Fibroblast of pulmonary artery (primary cell): ENCODE measurements at regions not wholly inside any gene's neighbourhood (a gene's known extent, or its start where the extent isn't known, plus 50 kb on each side); places are given as distances from the start of the nearest gene placed in this dataset.
"Not testable (repeated sequence)": the region's sequence is repeated elsewhere in the genome, so short reads cannot be mapped to it uniquely, and the experiment has no call there.

Source experiments
- DNase-seq: peaks from one replicate; pipeline ENCODE4 v3.0.0-alpha.2; 2010; ENCODE audit warnings: low read depth
- H3K4me3 ChIP-seq: replicated peaks from 2 replicates; pipeline ENCODE4 v1.5.1; 2011; ENCODE audit warnings: low read depth, mild to moderate bottlenecking, control low read depth, low read length, moderate library complexity
- TF ChIP-seq, protein P1 (sequence below): IDR thresholded peaks from 2 replicates; pipeline ENCODE4 v1.5.1; 2011; ENCODE audit warnings: mild to moderate bottlenecking, control low read depth, low read length, inconsistent platforms; ENCODE audit errors: missing control alignments

DNA sequence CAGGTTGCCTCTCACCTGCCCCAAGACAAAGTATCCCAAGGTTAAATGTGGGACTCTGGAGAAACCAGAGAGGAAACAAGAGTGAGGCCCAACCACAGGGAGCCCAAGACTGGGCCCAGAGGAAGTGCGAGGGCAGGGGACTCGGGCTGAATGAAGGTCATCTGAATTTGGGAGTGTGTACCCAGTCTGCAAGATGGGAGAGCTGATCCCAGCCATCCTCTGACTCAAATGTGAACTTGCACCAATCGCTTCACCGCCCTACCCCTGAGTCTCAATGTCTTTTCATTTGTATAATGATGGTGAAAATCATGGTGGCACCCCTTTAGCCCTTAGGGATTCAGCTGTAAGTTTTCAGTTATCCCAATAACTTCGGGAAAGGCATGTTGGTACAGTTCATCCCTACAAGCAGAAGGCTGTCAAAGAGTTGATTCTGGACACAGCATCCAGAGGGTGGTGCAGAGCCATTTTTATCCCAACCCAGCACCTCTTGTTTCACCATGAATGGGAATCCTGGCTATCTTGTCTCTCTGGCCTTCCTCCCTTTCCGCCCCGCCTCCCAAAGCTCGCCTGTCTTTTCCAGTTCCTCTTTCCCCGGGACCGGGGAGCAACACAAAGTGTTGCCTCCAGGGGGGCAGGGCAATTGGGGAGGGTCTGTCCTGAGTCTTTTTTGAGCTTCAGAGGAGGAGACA lies 123.4 kb downstream of the NUFIP1 start:
- TF ChIP-seq, protein P1, sequence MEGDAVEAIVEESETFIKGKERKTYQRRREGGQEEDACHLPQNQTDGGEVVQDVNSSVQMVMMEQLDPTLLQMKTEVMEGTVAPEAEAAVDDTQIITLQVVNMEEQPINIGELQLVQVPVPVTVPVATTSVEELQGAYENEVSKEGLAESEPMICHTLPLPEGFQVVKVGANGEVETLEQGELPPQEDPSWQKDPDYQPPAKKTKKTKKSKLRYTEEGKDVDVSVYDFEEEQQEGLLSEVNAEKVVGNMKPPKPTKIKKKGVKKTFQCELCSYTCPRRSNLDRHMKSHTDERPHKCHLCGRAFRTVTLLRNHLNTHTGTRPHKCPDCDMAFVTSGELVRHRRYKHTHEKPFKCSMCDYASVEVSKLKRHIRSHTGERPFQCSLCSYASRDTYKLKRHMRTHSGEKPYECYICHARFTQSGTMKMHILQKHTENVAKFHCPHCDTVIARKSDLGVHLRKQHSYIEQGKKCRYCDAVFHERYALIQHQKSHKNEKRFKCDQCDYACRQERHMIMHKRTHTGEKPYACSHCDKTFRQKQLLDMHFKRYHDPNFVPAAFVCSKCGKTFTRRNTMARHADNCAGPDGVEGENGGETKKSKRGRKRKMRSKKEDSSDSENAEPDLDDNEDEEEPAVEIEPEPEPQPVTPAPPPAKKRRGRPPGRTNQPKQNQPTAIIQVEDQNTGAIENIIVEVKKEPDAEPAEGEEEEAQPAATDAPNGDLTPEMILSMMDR: no peak
- DNase-seq: no peak
- no peak overlapping the region for H3K4me3 ChIP-seq

DNA sequence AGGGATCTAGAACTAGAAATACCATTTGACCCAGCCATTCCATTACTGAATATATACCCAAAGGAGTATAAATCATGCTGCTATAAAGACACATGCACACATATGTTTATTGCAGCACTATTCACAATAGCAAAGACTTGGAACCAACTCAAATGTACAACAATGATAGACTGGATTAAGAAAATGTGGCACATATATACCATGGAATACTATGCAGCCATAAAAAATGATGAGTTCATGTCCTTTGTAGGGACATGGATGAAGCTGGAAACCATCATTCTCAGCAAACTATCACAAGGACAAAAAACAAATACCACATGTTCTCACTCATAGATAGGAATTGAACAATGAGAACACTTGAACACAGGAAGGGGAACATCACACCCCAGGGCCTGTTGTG lies 125.6 kb downstream of the NUFIP1 start:
- not testable (repeated sequence) for DNase-seq, H3K4me3 ChIP-seq

DNA sequence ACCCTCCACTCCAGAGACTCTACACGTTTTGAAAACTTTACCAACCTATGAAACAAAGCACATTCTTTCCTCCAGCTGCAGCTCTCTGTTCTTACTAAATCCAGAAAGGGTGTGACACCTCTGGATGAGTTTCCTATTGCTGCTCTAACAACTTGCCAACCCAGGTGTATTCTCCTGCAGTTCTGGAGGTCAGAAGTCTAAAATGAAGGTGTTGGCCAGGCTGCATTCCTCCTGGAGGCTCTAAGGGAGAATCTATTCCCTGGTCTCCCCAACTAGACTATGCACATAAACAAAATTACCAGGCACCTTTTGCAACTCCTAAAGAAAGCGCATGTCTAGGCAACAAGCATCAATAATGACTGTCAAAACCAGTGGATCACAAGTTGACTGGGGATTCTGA lies 128.8 kb downstream of the NUFIP1 start:
- TF ChIP-seq, protein P1: no peak
- no peak for DNase-seq
- no peak overlapping the region for H3K4me3 ChIP-seq

DNA sequence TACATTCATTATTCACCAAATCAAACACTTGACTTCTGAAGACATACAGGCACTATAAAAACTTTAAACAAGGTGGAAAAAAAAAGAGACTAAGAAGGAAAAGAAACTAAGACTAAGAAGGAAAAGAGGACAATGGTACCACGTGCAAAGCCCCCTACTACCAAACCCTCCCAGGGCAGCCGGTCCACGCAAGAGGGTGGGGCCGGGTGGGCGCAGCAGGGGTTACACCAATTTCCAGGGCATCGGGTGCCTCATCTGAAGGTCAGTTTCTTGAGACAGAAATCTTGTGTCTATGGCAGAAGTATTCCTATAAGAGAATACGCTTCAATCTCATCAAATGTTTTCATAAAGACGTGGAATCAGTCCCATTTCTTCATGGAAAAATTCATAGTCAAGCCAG lies 131.5 kb downstream of the NUFIP1 start:
- DNase-seq: no peak
- TF ChIP-seq, protein P1: no peak
- H3K4me3 ChIP-seq: no peak overlapping the region

DNA sequence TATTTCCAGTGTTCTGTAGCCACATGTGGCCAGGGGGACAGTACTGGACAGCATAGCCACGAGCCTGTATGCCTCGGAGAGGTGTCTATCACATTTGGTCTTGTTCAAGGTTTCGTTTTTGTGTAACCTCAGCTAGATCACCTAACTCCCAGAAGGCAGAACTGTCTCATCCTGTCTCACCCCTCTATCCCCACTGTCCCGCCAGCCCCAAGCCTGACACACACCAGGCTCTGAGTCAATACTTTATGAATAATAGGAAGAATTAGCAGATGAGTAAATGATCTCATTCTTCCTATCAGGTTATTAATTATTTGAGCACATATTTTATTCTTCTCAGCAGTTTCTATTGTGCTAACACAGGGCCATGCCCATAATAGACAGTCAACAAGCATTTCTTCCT lies 132.2 kb downstream of the NUFIP1 start:
- DNase-seq: no peak
- TF ChIP-seq, protein P1: no peak
- H3K4me3 ChIP-seq: no peak overlapping the region

DNA sequence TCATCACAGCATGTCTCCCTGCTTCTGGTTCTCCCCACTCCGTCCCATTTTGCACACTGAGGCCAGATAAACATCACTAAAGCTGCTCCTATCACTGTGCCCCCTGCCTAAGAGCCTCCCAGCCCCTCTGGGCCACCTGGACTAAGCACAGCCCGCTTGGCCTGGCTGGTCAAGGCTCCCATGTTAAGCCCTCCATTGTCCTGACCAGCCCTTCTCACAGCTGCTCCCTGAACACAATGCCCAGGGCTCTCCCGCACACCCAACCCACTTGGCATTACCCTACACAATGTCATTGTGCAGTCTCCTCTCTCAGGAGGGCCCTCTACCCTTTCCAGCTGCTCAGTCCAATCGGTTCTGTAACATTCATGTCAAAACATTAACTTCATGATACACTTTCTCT lies 133.4 kb downstream of the NUFIP1 start:
- no peak overlapping the region for H3K4me3 ChIP-seq
- DNase-seq: no peak
- TF ChIP-seq, protein P1: no peak

DNA sequence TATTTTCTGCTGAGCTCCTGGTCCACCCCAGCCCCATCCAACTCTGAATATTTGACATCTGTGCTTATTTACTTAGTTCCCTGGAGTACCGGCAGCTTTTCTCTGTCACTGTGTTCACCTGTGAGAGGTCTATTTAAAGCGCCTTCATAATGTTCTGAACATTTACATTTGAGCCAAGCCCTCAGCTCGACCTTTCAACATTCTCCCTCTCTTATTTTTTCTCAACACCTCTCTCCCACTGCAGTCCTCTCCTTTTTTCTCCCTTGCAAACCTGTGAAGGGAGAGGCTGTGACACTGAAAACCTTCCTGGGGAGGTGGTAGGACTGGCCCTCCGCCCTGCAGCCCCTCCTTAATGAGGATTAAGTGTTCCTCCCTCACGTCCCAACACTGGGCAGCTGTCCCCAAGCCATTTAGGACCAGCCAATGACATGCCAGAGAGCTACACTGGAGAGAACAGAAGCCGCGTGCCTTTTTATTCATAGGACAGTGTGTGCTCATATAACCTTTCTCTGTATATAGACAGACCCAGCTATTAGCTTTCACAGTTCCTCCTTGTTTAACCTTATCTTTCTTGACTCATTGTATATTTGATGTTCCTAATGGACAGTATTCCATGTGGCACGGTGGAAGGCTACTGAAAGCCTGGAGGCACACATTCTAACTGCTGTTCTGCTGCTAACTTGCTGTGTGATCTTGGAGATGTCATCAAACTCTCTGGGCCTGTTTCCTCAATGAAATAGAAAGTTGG lies 134.8 kb downstream of the NUFIP1 start:
- TF ChIP-seq, protein P1: no peak
- no peak overlapping the region for H3K4me3 ChIP-seq

More for the DNA sequence above, 134.8 kb downstream of the NUFIP1 start:
- no peak for DNase-seq
